Type B pancreatic cell (in vitro differentiated cells): ENCODE measurements at regions not wholly inside any gene's neighbourhood (a gene's known extent, or its start where the extent isn't known, plus 50 kb on each side); places are given as distances from the start of the nearest gene placed in this dataset.

Experiments
- DNase-seq: peaks from one replicate; pipeline ENCODE4 v3.0.0; 2021; ENCODE audit warnings: mixed read lengths; ENCODE audit not compliant: unreplicated experiment; ENCODE audit errors: extremely low spot score
- H3K27ac Mint-ChIP-seq: 2 replicates; pipeline ENCODE4 v1.8.0; 2021; ENCODE audit warnings: mild to moderate bottlenecking, mixed read lengths
- H3K27me3 Mint-ChIP-seq: 2 replicates; pipeline ENCODE4 v1.8.0; 2021; ENCODE audit warnings: mixed read lengths
- H3K36me3 Mint-ChIP-seq: 2 replicates; pipeline ENCODE4 v1.8.0; 2021; ENCODE audit warnings: mixed read lengths
- H3K4me1 Mint-ChIP-seq: one replicate; pipeline ENCODE4 v1.8.0; 2021; ENCODE audit warnings: mixed read lengths; ENCODE audit not compliant: unreplicated experiment
- H3K4me3 Mint-ChIP-seq: 2 replicates; pipeline ENCODE4 v1.8.0; 2021; ENCODE audit warnings: mild to moderate bottlenecking, mixed read lengths
- H3K9me3 Mint-ChIP-seq: 2 replicates; pipeline ENCODE4 v1.8.0; 2021; ENCODE audit warnings: mixed read lengths
- TF ChIP-seq, protein P1 (sequence below): fragments of 200-600 bp; sonication (generic); conservative IDR thresholded peaks from 2 replicates; pipeline ENCODE4 v1.5.0; 2021; ENCODE audit warnings: antibody characterized with exemption, mild to moderate bottlenecking

DNA sequence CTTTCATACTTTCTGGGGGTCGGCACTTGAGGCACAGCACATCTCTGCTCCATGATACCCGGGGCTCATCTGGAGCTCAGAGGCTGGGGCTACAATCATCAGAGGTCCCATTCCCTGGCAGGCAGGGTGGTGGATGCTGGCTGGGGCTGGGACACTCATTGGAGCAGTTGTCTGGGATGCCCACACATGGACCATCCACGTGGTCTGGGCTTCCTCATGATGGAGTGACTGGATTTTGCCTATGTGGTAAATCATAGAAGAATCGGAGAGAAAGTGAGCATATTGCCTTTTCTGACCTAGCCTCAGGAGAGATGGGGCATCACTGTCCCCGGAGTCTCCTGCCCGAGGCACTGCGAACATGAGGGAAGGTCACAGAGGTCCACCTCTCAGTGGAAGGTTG, 91.4 kb upstream of the IRS2 start:
- TF ChIP-seq, protein P1, sequence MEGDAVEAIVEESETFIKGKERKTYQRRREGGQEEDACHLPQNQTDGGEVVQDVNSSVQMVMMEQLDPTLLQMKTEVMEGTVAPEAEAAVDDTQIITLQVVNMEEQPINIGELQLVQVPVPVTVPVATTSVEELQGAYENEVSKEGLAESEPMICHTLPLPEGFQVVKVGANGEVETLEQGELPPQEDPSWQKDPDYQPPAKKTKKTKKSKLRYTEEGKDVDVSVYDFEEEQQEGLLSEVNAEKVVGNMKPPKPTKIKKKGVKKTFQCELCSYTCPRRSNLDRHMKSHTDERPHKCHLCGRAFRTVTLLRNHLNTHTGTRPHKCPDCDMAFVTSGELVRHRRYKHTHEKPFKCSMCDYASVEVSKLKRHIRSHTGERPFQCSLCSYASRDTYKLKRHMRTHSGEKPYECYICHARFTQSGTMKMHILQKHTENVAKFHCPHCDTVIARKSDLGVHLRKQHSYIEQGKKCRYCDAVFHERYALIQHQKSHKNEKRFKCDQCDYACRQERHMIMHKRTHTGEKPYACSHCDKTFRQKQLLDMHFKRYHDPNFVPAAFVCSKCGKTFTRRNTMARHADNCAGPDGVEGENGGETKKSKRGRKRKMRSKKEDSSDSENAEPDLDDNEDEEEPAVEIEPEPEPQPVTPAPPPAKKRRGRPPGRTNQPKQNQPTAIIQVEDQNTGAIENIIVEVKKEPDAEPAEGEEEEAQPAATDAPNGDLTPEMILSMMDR: no peak
- no peak overlapping the region for H3K4me3 Mint-ChIP-seq
- H3K9me3 Mint-ChIP-seq: no peaks in the 10 kb centered on the region

DNA sequence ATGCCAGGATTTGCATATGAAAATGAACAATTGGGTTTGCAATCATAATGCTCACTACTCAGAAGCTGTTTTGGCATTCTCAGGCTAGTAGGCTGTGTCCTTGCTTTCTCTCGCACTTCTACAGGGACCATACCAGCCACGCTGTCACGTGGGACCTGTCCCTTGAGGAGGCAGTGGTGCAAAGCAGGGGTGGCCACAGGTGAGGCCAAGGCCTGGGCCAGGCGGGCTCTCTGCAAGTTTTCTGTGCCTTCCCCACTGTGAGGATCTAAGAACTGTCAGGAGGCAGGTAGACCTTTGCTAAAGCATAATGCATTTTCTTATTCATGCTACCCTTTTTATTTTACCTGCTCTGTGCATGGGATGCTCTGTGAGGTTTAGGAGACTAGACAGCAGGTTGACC, 89.4 kb upstream of the IRS2 start:
- Mint-ChIP-seq H3K36me3 (no peaks in the 10 kb centered on the region), H3K9me3 (no peaks in the 10 kb centered on the region), H3K4me3 (no peak overlapping the region), H3K27me3 (no peaks in the 10 kb centered on the region), H3K27ac (no peak overlapping the region), H3K4me1 (no peaks in the 10 kb centered on the region)
- TF ChIP-seq, protein P1: no peak
- no peak for DNase-seq

More for the DNA sequence above, 91.4 kb upstream of the IRS2 start:
- no peak overlapping the region for H3K27ac Mint-ChIP-seq
- H3K27me3 Mint-ChIP-seq: no peaks in the 10 kb centered on the region
- H3K4me1 Mint-ChIP-seq: no peaks in the 10 kb centered on the region
- no peak for DNase-seq
- H3K36me3 Mint-ChIP-seq: no peaks in the 10 kb centered on the region

DNA sequence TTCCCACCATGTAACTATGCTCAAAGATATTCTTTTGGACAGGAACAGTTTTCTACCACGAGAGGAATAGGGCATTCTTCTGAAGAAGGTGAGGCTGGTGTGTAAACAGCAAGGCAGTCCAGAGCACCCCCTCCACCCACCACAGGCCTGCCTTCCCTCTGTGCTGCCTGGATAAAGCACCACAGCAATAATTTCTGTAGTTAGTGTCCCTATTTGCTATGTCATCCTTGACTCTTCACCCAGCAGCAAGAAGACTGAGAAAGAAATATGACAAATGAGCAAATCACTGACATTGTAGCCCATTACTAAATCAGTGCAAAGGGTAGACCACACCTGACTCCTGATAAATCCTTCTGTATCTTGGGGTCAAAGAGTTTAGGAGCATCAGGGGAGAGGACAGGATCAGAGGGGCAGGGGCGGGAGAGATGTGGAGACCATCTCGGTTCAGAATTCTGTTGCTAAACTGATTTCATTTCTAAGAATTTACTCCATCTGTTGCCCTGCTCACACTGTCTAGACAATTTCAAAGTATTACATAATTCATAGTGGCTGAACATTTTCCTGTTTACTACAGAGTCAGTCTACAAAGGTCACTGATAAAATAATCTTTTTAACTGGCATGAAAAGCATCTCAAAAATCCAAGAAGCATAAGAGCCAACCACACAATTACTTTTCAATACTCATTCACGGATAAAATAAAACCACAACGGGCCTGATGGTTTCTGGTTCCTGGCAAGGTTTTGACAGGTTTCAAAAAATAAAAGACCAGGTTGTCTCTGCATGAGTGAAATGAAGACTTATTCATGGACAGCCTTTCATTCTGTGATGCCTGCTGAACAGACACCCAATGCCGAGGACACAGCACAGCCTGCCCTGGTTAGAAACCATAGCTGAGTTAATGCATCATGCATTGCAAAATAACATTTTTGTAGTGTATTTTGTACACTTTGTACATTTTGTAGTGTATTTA, 88.4 kb upstream of the IRS2 start:
- H3K4me1 Mint-ChIP-seq: no peaks in the 10 kb centered on the region
- H3K4me3 Mint-ChIP-seq: no peak overlapping the region
- H3K36me3 Mint-ChIP-seq: no peaks in the 10 kb centered on the region
- TF ChIP-seq, protein P1: no peak
- DNase-seq: no peak
- no peaks in the 10 kb centered on the region for H3K9me3 Mint-ChIP-seq
- H3K27ac Mint-ChIP-seq: no peak overlapping the region
- H3K27me3 Mint-ChIP-seq: no peaks in the 10 kb centered on the region

DNA sequence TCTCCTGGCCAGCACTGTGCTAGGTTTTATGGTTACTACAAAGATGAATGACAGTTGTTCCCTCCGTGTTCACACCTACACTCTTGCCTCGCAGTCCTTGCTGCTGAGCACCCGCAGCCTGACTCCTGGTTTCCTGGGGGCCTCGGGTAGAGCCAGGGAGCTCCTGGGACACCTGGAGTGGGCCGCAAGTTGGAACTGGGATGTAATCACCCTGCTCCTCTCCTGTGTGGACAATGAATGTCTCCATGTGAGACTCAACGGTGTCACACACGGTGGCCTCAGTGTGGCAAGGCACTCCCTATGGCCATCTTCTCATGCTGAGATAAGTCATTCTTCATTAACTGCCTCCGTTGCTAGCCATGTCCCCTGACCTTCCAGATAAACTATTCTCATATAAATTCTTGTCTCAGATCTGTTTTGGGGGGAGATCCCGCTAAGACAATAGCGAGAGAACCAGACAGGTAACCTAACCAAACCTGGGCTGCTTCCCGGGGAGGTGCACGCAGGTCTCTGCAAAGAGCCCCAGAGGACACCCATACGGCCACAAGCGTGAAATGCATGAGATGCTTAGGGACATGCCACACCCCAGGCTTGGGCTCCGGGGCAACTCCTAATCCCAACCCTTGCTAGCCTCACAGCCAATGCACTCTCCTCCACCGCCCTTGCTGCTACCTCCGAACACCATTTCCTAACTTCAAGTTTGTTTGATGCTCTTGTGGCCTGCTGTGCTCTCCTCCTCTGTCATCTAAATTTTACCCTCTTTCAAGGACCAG, 87.2 kb upstream of the IRS2 start:
- H3K27ac Mint-ChIP-seq: no peak overlapping the region
- TF ChIP-seq, protein P1: no peak
- H3K4me1 Mint-ChIP-seq: no peaks in the 10 kb centered on the region
- H3K36me3 Mint-ChIP-seq: no peaks in the 10 kb centered on the region
- no peaks in the 10 kb centered on the region for H3K9me3 Mint-ChIP-seq
- no peaks in the 10 kb centered on the region for H3K27me3 Mint-ChIP-seq
- H3K4me3 Mint-ChIP-seq: no peak overlapping the region
- DNase-seq: no peak

DNA sequence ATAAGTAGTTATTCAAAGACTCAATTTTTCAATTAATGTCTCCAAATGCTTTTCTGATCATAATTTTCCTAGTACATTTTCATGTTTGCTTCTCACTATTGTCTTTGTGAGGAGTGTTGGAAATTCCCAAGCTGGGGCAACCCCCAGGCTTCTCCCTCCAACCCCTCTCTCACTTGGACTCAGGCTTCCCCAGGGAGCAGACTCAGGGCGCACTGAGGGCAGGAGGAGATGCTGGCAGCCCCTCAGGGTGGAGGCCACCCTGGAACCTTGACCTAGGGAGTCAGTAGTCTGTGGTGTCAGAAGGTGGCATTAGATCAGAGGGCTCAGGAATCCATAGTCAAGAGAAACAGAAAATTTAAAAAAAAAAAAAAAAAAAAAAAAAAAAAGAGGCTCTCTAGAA, 86.5 kb upstream of the IRS2 start:
- Mint-ChIP-seq H3K4me1 (no peaks in the 10 kb centered on the region), H3K36me3 (no peaks in the 10 kb centered on the region), H3K9me3 (no peaks in the 10 kb centered on the region), H3K4me3 (no peak overlapping the region), H3K27ac (no peak overlapping the region), H3K27me3 (no peaks in the 10 kb centered on the region)
- TF ChIP-seq, protein P1: no peak
- DNase-seq: no peak
